ENCODE measurements at regions not wholly inside any gene's neighbourhood (a gene's known extent, or its start where the extent isn't known, plus 50 kb on each side); places are given as distances from the start of the nearest gene placed in this dataset.
"Not testable (repeated sequence)": the region's sequence is repeated elsewhere in the genome, so short reads cannot be mapped to it uniquely, and the experiment has no call there.

GRCh38 chr9:26220367-26220766, 542.1 kb upstream of the TUSC1 start:
- no peak for DNase-seq

- no peak for DNase-seq
These were observed 541.7 kb upstream of the TUSC1 start for GRCh38 chr9:26219961-26220360.

GRCh38 chr9:26216702-26217101, 538.5 kb upstream of the TUSC1 start:
- DNase-seq = no peak

- not testable (repeated sequence) for DNase-seq
These were observed 536.6 kb upstream of the TUSC1 start for GRCh38 chr9:26214713-26215444.

- DNase-seq = no peak
These were observed 532.2 kb upstream of the TUSC1 start for GRCh38 chr9:26210338-26210851.

GRCh38 chr9:26205261-26205660, 527.0 kb upstream of the TUSC1 start:
- no peak for DNase-seq

- no peak for DNase-seq
These were observed 515.0 kb upstream of the TUSC1 start for GRCh38 chr9:26193237-26193636.

- no peak for DNase-seq
These were observed 513.5 kb upstream of the TUSC1 start for GRCh38 chr9:26191711-26192110.

GRCh38 chr9:26181836-26182235, 503.6 kb upstream of the TUSC1 start:
- no peak for DNase-seq

GRCh38 chr9:26176628-26177027, 498.4 kb upstream of the TUSC1 start:
- no peak for DNase-seq

GRCh38 chr9:26175264-26175663, 497.0 kb upstream of the TUSC1 start:
- no peak for DNase-seq

- DNase-seq = no peak
These were observed 494.1 kb upstream of the TUSC1 start for GRCh38 chr9:26172301-26172700.

- no peak for DNase-seq
These were observed 493.4 kb upstream of the TUSC1 start for GRCh38 chr9:26171691-26172090.

GRCh38 chr9:26170190-26170589, 491.9 kb upstream of the TUSC1 start:
- no peak for DNase-seq

- no peak for DNase-seq
These were observed 491.5 kb upstream of the TUSC1 start for GRCh38 chr9:26169708-26170107.

- DNase-seq = no peak
These were observed 488.3 kb upstream of the TUSC1 start for GRCh38 chr9:26166537-26166936.

GRCh38 chr9:26165426-26165825, 487.2 kb upstream of the TUSC1 start:
- DNase-seq = no peak

GRCh38 chr9:26163931-26164330, 485.7 kb upstream of the TUSC1 start:
- DNase-seq = no peak

- no peak for DNase-seq
These were observed 481.5 kb upstream of the TUSC1 start for GRCh38 chr9:26159575-26160392.

- DNase-seq = no peak
These were observed 480.4 kb upstream of the TUSC1 start for GRCh38 chr9:26158631-26159150.

GRCh38 chr9:26157411-26157810, 479.2 kb upstream of the TUSC1 start:
- no peak for DNase-seq

- DNase-seq = no peak
These were observed 474.1 kb upstream of the TUSC1 start for GRCh38 chr9:26152350-26152749.

- no peak for DNase-seq
These were observed 469.9 kb upstream of the TUSC1 start for GRCh38 chr9:26148128-26148527.

GRCh38 chr9:26145938-26146337, 467.7 kb upstream of the TUSC1 start:
- DNase-seq = no peak

Data from stimulated activated CD4-positive, alpha-beta T cell treated with anti-CD3 and anti-CD28 coated beads, Interleukin-15, amount 100 ng/mL, for 24 hours (primary cell).